ENCODE measurements at regions not wholly inside any gene's neighbourhood (a gene's known extent, or its start where the extent isn't known, plus 50 kb on each side); places are given as distances from the start of the nearest gene placed in this dataset.
A peak's percentile ranks its signal among the peaks of the same experiment; 100 is the strongest.

DNA sequence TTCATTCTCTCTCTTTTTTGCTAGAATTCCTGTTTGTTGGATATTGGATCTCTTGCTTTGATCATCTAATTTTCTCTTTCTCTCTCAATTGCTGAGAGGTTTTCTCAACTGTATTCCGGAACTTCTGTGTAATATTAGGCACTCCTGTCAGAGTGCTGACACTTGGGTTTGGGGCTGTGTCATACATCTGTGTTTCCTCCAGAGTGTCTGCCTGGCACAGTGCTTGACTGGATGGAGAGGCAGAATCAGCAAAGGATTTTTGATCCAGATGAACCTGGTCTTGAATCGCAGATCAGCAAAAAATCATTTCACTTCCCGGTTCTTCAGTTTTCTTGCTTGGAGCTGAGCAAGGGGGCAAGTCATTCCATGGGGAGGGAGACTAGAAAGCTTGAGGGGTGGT lies 87.7 kb upstream of the CXCR4 start:
- DNase-seq (ENCODE audit: low spot score), result no peak
- Histone ChIP-seq H3K4me3 (ENCODE audit: low read depth, low read length, poor library complexity, severe bottlenecking) (peak overlapping the region; percentile 38), H3K9me3 (ENCODE audit: low read length) (peaks cover 52% of the 10 kb centered on the region), H3K79me2 (ENCODE audit: insufficient read depth, low read depth, low read length) (no peaks in the 10 kb centered on the region), H3K27ac (ENCODE audit: low read depth, low read length, poor library complexity, severe bottlenecking) (peak overlapping the region; percentile 97), H3K4me2 (ENCODE audit: low read length) (peak overlapping the region; percentile 64), H2AFZ (ENCODE audit: low read length) (peak overlapping the region; percentile 0; the same call in 1 of the 2 replicates), H3K36me3 (ENCODE audit: insufficient read depth, low read length) (peaks cover 27% of the 10 kb centered on the region), H3K9me2 (ENCODE audit: insufficient read depth, low read length) (no peaks in the 10 kb centered on the region), H4K20me1 (ENCODE audit: insufficient read depth, low read length) (no peaks in the 10 kb centered on the region), H3K4me1 (ENCODE audit: insufficient read depth, low read length, poor library complexity, severe bottlenecking) (peaks cover 51% of the 10 kb centered on the region)
- TF ChIP-seq EZH2phosphoT487 (IDR thresholded peaks at IDR 0.05; ENCODE audit: borderline replicate concordance, low read depth, low read length), result no peak
- TF ChIP-seq, protein P1, sequence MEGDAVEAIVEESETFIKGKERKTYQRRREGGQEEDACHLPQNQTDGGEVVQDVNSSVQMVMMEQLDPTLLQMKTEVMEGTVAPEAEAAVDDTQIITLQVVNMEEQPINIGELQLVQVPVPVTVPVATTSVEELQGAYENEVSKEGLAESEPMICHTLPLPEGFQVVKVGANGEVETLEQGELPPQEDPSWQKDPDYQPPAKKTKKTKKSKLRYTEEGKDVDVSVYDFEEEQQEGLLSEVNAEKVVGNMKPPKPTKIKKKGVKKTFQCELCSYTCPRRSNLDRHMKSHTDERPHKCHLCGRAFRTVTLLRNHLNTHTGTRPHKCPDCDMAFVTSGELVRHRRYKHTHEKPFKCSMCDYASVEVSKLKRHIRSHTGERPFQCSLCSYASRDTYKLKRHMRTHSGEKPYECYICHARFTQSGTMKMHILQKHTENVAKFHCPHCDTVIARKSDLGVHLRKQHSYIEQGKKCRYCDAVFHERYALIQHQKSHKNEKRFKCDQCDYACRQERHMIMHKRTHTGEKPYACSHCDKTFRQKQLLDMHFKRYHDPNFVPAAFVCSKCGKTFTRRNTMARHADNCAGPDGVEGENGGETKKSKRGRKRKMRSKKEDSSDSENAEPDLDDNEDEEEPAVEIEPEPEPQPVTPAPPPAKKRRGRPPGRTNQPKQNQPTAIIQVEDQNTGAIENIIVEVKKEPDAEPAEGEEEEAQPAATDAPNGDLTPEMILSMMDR (conservative IDR thresholded peaks at IDR 0.05; ENCODE audit: low read length), result no peak
- intact Hi-C loops (cut with micrococcal nuclease; ENCODE audit: unreplicated experiment), result loop anchor here (1.0 to 2.0 kb wide), 6 partner anchors 69 to 209 kb away; no protein-coding TSS in a partner anchor
- POLR2A ChIA-PET, result interaction anchor here (0.6 to 9.3 kb wide), 14 partner anchors 17 to 207 kb away, joined by 3 to 115 read pairs (median 6); no protein-coding TSS in a partner anchor
- BruUV-seq (replicated peaks), result no TSS peak
- CTCF ChIA-PET (ENCODE audit: unreplicated experiment), result interaction anchor here (0.9 to 2.9 kb wide), 4 partner anchors 14 to 122 kb away, joined by 3 to 15 read pairs (median 6); no protein-coding TSS in a partner anchor

DNA sequence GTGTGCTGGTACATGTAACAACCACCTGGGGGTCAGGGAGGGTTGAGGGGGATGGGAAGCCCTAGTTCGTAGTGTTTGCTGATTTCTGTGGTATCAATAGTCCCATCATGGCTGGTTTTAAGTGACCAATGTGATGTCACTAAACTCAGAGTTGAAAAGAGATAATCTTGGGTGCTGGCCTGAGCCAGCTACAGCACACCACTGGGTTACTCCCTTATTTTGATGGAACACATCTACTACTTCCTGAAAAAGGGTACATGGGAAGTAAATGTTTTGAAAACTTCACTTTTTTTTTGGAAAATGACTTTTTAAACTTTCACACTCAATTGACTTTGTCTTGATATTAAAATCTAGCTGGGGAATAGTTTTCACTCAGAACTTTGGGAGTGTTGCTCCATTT lies 87.0 kb upstream of the CXCR4 start:
- Histone ChIP-seq H3K79me2 (ENCODE audit: insufficient read depth, low read depth, low read length) (no peaks in the 10 kb centered on the region), H4K20me1 (ENCODE audit: insufficient read depth, low read length) (no peaks in the 10 kb centered on the region), H3K4me3 (ENCODE audit: low read depth, low read length, poor library complexity, severe bottlenecking) (no peak overlapping the region), H3K9me2 (ENCODE audit: insufficient read depth, low read length) (no peaks in the 10 kb centered on the region), H3K27ac (ENCODE audit: low read depth, low read length, poor library complexity, severe bottlenecking) (peak overlapping the region; percentile 97), H3K36me3 (ENCODE audit: insufficient read depth, low read length) (peaks cover 21% of the 10 kb centered on the region), H2AFZ (ENCODE audit: low read length) (no peak overlapping the region; the same call in 1 of the 2 replicates), H3K4me2 (ENCODE audit: low read length) (peak overlapping the region; percentile 64), H3K4me1 (ENCODE audit: insufficient read depth, low read length, poor library complexity, severe bottlenecking) (peaks cover 45% of the 10 kb centered on the region), H3K9me3 (ENCODE audit: low read length) (peaks cover 46% of the 10 kb centered on the region)
- POLR2A ChIA-PET, result interaction anchor here (1.0 to 9.3 kb wide), 3 partner anchors 35 to 69 kb away, joined by 3 to 115 read pairs (median 53); no protein-coding TSS in a partner anchor
- TF ChIP-seq EZH2phosphoT487 (IDR thresholded peaks at IDR 0.05; ENCODE audit: borderline replicate concordance, low read depth, low read length), result no peak
- TF ChIP-seq, protein P1 (conservative IDR thresholded peaks at IDR 0.05; ENCODE audit: low read length), result no peak
- intact Hi-C loops (cut with micrococcal nuclease; ENCODE audit: unreplicated experiment), result no loop called here
- no TSS peak for BruUV-seq (replicated peaks)
- DNase-seq (ENCODE audit: low spot score), result no peak
- CTCF ChIA-PET (ENCODE audit: unreplicated experiment), result interaction anchor here (2.9 kb wide), 1 partner anchor 35 kb away, joined by 15 read pairs; no protein-coding TSS in a partner anchor

DNA sequence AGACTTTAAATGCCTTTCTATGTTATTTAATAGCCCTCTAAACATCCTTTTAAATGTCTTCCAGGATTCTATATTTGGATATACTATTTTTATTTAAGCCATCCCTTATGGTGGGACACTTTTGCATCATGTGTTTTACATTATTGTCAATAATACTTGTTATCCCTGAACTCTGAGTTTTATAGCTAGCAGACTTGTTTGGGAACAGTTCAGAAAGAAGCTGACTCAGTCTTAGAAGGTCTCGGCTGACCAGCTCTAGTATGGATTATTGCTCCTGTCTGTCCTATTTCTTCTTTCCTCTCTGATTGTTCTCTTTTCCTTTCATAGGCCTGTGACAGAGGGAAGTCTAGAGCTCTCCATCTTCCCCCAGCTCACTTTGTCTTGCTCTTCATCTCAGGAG lies 77.3 kb upstream of the CXCR4 start:
- intact Hi-C loops (cut with micrococcal nuclease; ENCODE audit: unreplicated experiment), result no loop called here
- Histone ChIP-seq H3K79me2 (ENCODE audit: insufficient read depth, low read depth, low read length) (no peaks in the 10 kb centered on the region), H3K4me1 (ENCODE audit: insufficient read depth, low read length, poor library complexity, severe bottlenecking) (peaks cover 5% of the 10 kb centered on the region), H3K9me2 (ENCODE audit: insufficient read depth, low read length) (no peaks in the 10 kb centered on the region), H3K4me2 (ENCODE audit: low read length) (no peak overlapping the region), H4K20me1 (ENCODE audit: insufficient read depth, low read length) (no peaks in the 10 kb centered on the region), H3K9me3 (ENCODE audit: low read length) (peaks cover 19% of the 10 kb centered on the region), H3K4me3 (ENCODE audit: low read depth, low read length, poor library complexity, severe bottlenecking) (no peak overlapping the region), H3K27ac (ENCODE audit: low read depth, low read length, poor library complexity, severe bottlenecking) (no peak overlapping the region), H2AFZ (ENCODE audit: low read length) (no peak overlapping the region), H3K36me3 (ENCODE audit: insufficient read depth, low read length) (peaks cover 3% of the 10 kb centered on the region; the same call in 1 of the 2 replicates)
- POLR2A ChIA-PET, result interaction anchor here (0.5 to 1.4 kb wide), 3 partner anchors 9 to 40 kb away, joined by 3 to 5 read pairs (median 3); no protein-coding TSS in a partner anchor
- TF ChIP-seq EZH2phosphoT487 (IDR thresholded peaks at IDR 0.05; ENCODE audit: borderline replicate concordance, low read depth, low read length), result no peak
- TF ChIP-seq, protein P1 (conservative IDR thresholded peaks at IDR 0.05; ENCODE audit: low read length), result no peak
- CTCF ChIA-PET (ENCODE audit: unreplicated experiment), result no interaction called here
- no peak for DNase-seq (ENCODE audit: low spot score)
- BruUV-seq (replicated peaks), result no TSS peak
